Upper lobe of left lung (tissue), 6 donors: ENCODE measurements at regions not wholly inside any gene's neighbourhood (a gene's known extent, or its start where the extent isn't known, plus 50 kb on each side); places are given as distances from the start of the nearest gene placed in this dataset.

Source experiments
- ATAC-seq, 2 donors: fragments of 200-7000 bp; cut with Tn5 transposase; one replicate each; pipeline ENCODE4 v1.9.1; 2022; ENCODE audit warnings: mild to moderate bottlenecking in 2 of 2, moderate library complexity in 2 of 2; ENCODE audit not compliant: low FRiP score in 2 of 2
- DNase-seq, 2 donors: peaks; one replicate each; pipeline ENCODE4 v3.0.0-alpha.2; 2019 to 2020
- H3K27ac ChIP-seq, 4 donors: fragments of 200-600 bp; sonication (generic); one replicate each; pipeline ENCODE4 v1.5.1; 2016 to 2019
- H3K27me3 ChIP-seq, 4 donors: fragments of 200-600 bp; sonication (generic); one replicate each; pipeline ENCODE4 v1.5.1; 2017 to 2019
- H3K36me3 ChIP-seq, 4 donors: fragments of 200-600 bp; sonication (generic); one replicate each; pipeline ENCODE4 v1.5.1; 2016 to 2019
- H3K4me1 ChIP-seq, 4 donors: fragments of 200-600 bp; sonication (generic); one replicate each; pipeline ENCODE4 v1.5.1; 2018 to 2019
- H3K4me3 ChIP-seq, 4 donors: fragments of 200-600 bp; sonication (generic); one replicate each; pipeline ENCODE4 v1.5.1; 2017 to 2019; ENCODE audit warnings: mild to moderate bottlenecking in 2 of 4, moderate library complexity in 1 of 4
- H3K9me3 ChIP-seq, 4 donors: fragments of 200-600 bp; sonication (generic); one replicate each; pipeline ENCODE4 v1.5.1; 2018 to 2019
- EP300 ChIP-seq, 4 donors: sonication (generic); formaldehyde crosslinking; IDR thresholded peaks; one replicate each; pipeline ENCODE4 v1.5.1; 2017; ENCODE audit warnings: antibody characterized with exemption in 4 of 4, control low read depth in 2 of 4
- POLR2A ChIP-seq, 4 donors: fragments of 450-650 bp; IDR thresholded peaks; one replicate each; pipeline ENCODE4 v1.5.1; 2016 to 2017; ENCODE audit warnings: antibody characterized with exemption in 4 of 4, mild to moderate bottlenecking in 2 of 4
- POLR2AphosphoS5 ChIP-seq, 2 donors: sonication (generic); formaldehyde crosslinking; IDR thresholded peaks; one replicate each; pipeline ENCODE4 v1.5.1; 2017; ENCODE audit warnings: antibody characterized with exemption in 2 of 2
- WGBS, 2 donors: methylation state at CpG; one replicate each; pipeline ENCODE4 v1.1.5; 2017 to 2018; 5-methylcytosine and 5-hydroxymethylcytosine counted together
- TF ChIP-seq, protein P1 (sequence below), 6 experiments: fragments of 450-650 bp in 4 of 6; fragments of 200-600 bp in 2 of 6; sonication (generic) in 2 of 6; IDR thresholded peaks; one replicate each; pipeline ENCODE4 v1.5.1; 2016 to 2019; ENCODE audit warnings: antibody characterized with exemption in 6 of 6
- donor health status: DM: no; HTN: no; CAD: no; lungs with moderate emphysema.
- donor health status: DM: no; HTN: yes; CAD: no; lungs with severe emphysema.

DNA sequence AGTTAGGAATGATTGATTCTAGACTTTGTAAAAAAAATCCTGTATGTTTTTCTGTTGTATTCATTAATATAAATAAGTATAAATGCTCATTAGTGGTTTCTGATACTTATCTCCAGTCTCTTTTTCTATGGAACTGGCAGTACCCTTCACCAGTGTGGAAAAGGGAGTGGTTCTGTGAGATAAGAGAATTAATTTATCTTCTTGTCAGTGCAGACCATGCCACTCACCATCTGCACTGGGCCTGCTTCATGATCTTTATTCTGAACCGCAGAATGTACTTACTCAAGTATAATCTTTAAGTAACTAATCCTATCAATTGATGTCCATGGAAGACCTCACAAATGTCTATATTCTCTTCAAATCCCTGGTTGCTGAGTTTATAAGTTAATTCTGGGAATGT lies 836.1 kb upstream of the CDH8 start:
- peaks cover 0 to 4% (median 0%) of the 10 kb centered on the region in 4 donors for H3K4me1 ChIP-seq
- ATAC-seq = no peak
- H3K27ac ChIP-seq = no peak overlapping the region
- no peaks in the 10 kb centered on the region for H3K9me3 ChIP-seq
- no peaks in the 10 kb centered on the region for H3K36me3 ChIP-seq
- DNase-seq = no peak
- no peak overlapping the region for H3K4me3 ChIP-seq
- WGBS, 2 donors = 71 to 73% methylated on average over 1 of the region's 1 CpG
- no peaks in the 10 kb centered on the region for H3K27me3 ChIP-seq
- TF ChIP-seq, protein P1, sequence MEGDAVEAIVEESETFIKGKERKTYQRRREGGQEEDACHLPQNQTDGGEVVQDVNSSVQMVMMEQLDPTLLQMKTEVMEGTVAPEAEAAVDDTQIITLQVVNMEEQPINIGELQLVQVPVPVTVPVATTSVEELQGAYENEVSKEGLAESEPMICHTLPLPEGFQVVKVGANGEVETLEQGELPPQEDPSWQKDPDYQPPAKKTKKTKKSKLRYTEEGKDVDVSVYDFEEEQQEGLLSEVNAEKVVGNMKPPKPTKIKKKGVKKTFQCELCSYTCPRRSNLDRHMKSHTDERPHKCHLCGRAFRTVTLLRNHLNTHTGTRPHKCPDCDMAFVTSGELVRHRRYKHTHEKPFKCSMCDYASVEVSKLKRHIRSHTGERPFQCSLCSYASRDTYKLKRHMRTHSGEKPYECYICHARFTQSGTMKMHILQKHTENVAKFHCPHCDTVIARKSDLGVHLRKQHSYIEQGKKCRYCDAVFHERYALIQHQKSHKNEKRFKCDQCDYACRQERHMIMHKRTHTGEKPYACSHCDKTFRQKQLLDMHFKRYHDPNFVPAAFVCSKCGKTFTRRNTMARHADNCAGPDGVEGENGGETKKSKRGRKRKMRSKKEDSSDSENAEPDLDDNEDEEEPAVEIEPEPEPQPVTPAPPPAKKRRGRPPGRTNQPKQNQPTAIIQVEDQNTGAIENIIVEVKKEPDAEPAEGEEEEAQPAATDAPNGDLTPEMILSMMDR (IDR thresholded peaks at IDR 0.05) = no peak
- no peak for TF ChIP-seq POLR2A (IDR thresholded peaks at IDR 0.05)
- TF ChIP-seq EP300 (IDR thresholded peaks at IDR 0.05) = no peak
- TF ChIP-seq POLR2AphosphoS5 (IDR thresholded peaks at IDR 0.05) = no peak

DNA sequence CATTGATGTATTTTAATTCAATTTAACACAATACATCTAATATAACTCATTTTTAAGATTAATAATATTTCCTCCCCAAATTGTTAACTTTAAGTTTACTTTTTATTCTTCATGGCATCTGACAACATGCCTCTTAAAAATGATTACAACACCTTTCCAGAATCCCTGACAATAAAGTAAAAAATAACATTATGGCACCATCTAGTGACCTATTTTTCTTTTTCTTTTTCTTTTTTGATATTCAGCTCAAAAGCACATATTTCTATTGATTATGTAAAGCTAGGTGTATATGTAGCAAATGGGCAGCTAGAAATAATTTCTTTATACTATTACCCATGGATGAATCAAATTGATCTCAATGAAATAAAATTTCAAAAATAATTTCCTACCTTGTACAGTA lies 834.3 kb upstream of the CDH8 start:
- Histone ChIP-seq H3K4me3 (no peak overlapping the region), H3K9me3 (no peaks in the 10 kb centered on the region), H3K27me3 (no peaks in the 10 kb centered on the region), H3K4me1 (peaks cover 0 to under 1% (median 0%) of the 10 kb centered on the region in 4 donors), H3K36me3 (no peaks in the 10 kb centered on the region), H3K27ac (no peak overlapping the region)
- DNase-seq = no peak
- no peak for ATAC-seq
- TF ChIP-seq POLR2AphosphoS5 (IDR thresholded peaks at IDR 0.05) (no peak), POLR2A (IDR thresholded peaks at IDR 0.05) (no peak), EP300 (IDR thresholded peaks at IDR 0.05) (no peak)
- TF ChIP-seq, protein P1 (IDR thresholded peaks at IDR 0.05) = no peak

DNA sequence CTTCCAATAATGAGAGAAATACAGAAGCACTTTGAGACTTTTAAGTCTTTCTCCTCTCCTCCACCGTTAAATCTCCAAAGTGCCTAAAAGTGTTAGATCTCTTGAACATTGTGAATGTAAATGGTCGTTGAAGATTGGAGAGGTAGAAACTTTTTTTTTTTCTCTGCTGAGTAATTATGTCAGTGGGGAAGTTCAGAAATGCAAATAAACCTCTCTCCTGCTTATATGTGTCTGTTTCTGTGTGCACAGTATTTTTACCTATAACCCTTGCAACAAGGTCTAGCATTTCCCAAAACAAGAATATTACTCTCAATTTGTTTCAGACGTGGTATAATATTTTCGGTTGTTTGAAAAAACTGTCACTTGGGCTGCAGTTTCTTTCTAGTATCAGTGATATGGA lies 833.6 kb upstream of the CDH8 start:
- TF ChIP-seq POLR2AphosphoS5 (IDR thresholded peaks at IDR 0.05) (no peak), POLR2A (IDR thresholded peaks at IDR 0.05) (no peak), EP300 (IDR thresholded peaks at IDR 0.05) (no peak)
- TF ChIP-seq, protein P1 (IDR thresholded peaks at IDR 0.05) = no peak
- DNase-seq (no peak), ATAC-seq (no peak)
- no peaks in the 10 kb centered on the region for H3K9me3 ChIP-seq
- no peaks in the 10 kb centered on the region for H3K27me3 ChIP-seq
- H3K4me1 ChIP-seq = no peaks in the 10 kb centered on the region
- H3K36me3 ChIP-seq = no peaks in the 10 kb centered on the region
- no peak overlapping the region for H3K27ac ChIP-seq
- no peak overlapping the region for H3K4me3 ChIP-seq
- WGBS, 2 donors = 52 to 63% methylated on average over 4 of the region's 4 CpGs

DNA sequence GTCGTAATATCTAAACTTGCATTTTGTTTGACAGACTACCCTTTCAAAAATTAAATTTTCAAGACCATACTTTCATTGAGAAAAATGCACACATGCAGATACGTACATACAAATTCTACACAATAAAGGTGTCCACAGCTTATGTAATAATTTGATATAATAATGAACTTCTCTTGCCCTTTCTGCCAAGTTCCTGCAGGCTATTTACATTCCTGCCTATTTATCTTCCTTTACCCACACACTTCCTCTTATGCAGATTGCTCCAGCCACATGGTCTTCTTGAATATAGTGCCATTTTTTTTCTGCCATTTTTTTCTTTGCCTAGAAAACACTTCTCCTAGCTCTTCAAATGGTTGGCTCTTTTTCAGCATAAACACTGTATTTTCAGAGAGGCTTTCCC lies 826.9 kb upstream of the CDH8 start:
- TF ChIP-seq POLR2AphosphoS5 (IDR thresholded peaks at IDR 0.05) = no peak
- no peak for TF ChIP-seq POLR2A (IDR thresholded peaks at IDR 0.05)
- TF ChIP-seq, protein P1 (IDR thresholded peaks at IDR 0.05) = no peak
- no peak for TF ChIP-seq EP300 (IDR thresholded peaks at IDR 0.05)
- ATAC-seq (no peak), DNase-seq (no peak)
- Histone ChIP-seq H3K4me3 (no peak overlapping the region), H3K27me3 (no peaks in the 10 kb centered on the region), H3K9me3 (no peaks in the 10 kb centered on the region), H3K36me3 (no peaks in the 10 kb centered on the region), H3K4me1 (no peaks in the 10 kb centered on the region), H3K27ac (no peak overlapping the region)
- 84 to 88% methylated on average over 2 of the region's 2 CpGs for WGBS, 2 donors

DNA sequence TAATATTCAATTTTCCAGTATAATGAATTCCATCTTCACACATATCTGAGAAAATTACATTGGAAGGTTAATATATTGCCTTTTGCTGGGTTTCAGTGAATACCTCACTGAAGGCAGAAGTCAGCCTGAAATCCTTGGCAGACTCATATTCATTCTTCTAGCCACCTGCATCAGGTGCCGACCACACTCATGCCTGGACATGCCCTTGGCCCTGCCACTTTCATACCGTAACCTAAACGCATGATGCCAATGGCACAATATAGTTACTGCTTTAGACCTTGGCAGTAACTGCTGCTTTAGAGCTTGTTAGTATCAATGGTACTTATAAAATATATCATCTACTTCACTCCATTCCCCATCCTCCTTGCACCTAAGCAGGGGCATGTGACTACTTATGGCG lies 817.6 kb upstream of the CDH8 start:
- Histone ChIP-seq H3K9me3 (no peaks in the 10 kb centered on the region), H3K27ac (no peak overlapping the region), H3K36me3 (no peaks in the 10 kb centered on the region), H3K4me1 (no peaks in the 10 kb centered on the region), H3K4me3 (no peak overlapping the region), H3K27me3 (no peaks in the 10 kb centered on the region)
- 89 to 93% methylated on average over 4 of the region's 4 CpGs for WGBS, 2 donors
- ATAC-seq = no peak
- DNase-seq = no peak
- TF ChIP-seq POLR2A (IDR thresholded peaks at IDR 0.05) (no peak), POLR2AphosphoS5 (IDR thresholded peaks at IDR 0.05) (no peak), EP300 (IDR thresholded peaks at IDR 0.05) (no peak)
- TF ChIP-seq, protein P1 (IDR thresholded peaks at IDR 0.05) = no peak
